ENCODE measurements at regions not wholly inside any gene's neighbourhood (a gene's known extent, or its start where the extent isn't known, plus 50 kb on each side); places are given as distances from the start of the nearest gene placed in this dataset.

- H3K4me1 ChIP-seq (ENCODE audit: insufficient read depth): peaks cover 18% of the 10 kb centered on the region
- H3K4me3 ChIP-seq: no peak overlapping the region
- Mint-ChIP-seq H3K27me3 (ENCODE audit: insufficient read depth, low read depth, poor library complexity) (peaks cover 2% of the 10 kb centered on the region), H3K36me3 (ENCODE audit: low read depth) (peaks cover 55% of the 10 kb centered on the region), H3K9me3 (peaks cover 54% of the 10 kb centered on the region), H3K4me1 (peaks cover 22% of the 10 kb centered on the region), H3K27ac (no peak overlapping the region), H3K4me3 (no peak overlapping the region)
- H3K9me2 ChIP-seq (ENCODE audit: insufficient read depth): peaks cover 13% of the 10 kb centered on the region
- no peaks in the 10 kb centered on the region for H3K79me2 ChIP-seq (replicated peaks; ENCODE audit: insufficient read depth)
- H3K27ac ChIP-seq (ENCODE audit: low read depth): no peak overlapping the region
- no peaks in the 10 kb centered on the region for H3K27me3 ChIP-seq (ENCODE audit: insufficient read depth)
- H3K4me2 ChIP-seq: no peak overlapping the region
- TF ChIP-seq, protein P1, sequence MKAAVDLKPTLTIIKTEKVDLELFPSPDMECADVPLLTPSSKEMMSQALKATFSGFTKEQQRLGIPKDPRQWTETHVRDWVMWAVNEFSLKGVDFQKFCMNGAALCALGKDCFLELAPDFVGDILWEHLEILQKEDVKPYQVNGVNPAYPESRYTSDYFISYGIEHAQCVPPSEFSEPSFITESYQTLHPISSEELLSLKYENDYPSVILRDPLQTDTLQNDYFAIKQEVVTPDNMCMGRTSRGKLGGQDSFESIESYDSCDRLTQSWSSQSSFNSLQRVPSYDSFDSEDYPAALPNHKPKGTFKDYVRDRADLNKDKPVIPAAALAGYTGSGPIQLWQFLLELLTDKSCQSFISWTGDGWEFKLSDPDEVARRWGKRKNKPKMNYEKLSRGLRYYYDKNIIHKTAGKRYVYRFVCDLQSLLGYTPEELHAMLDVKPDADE (IDR thresholded peaks at IDR 0.05): no peak
- no peak for TF ChIP-seq ZNF331 (CRISPR knock-in tag; IDR thresholded peaks at IDR 0.05; ENCODE audit: low read depth)
- no peak for TF ChIP-seq ZNF462 (CRISPR knock-in tag; IDR thresholded peaks at IDR 0.05)
- no peak for TF ChIP-seq JUNB (IDR thresholded peaks at IDR 0.05; ENCODE audit: unreplicated experiment)
- TF ChIP-seq ZNF114 (CRISPR knock-in tag; IDR thresholded peaks at IDR 0.05): no peak
- TF ChIP-seq, protein P2, sequence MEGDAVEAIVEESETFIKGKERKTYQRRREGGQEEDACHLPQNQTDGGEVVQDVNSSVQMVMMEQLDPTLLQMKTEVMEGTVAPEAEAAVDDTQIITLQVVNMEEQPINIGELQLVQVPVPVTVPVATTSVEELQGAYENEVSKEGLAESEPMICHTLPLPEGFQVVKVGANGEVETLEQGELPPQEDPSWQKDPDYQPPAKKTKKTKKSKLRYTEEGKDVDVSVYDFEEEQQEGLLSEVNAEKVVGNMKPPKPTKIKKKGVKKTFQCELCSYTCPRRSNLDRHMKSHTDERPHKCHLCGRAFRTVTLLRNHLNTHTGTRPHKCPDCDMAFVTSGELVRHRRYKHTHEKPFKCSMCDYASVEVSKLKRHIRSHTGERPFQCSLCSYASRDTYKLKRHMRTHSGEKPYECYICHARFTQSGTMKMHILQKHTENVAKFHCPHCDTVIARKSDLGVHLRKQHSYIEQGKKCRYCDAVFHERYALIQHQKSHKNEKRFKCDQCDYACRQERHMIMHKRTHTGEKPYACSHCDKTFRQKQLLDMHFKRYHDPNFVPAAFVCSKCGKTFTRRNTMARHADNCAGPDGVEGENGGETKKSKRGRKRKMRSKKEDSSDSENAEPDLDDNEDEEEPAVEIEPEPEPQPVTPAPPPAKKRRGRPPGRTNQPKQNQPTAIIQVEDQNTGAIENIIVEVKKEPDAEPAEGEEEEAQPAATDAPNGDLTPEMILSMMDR (conservative IDR thresholded peaks at IDR 0.05; ENCODE audit: low read depth in 2 of 2): no peak
- TF ChIP-seq STAT1 (IDR thresholded peaks at IDR 0.05; ENCODE audit: unreplicated experiment): no peak
- no peak for TF ChIP-seq CREB1 (CRISPR knock-in tag; IDR thresholded peaks at IDR 0.05; ENCODE audit: low read depth)
- no peak for TF ChIP-seq EZH2 (IDR thresholded peaks at IDR 0.05; ENCODE audit: low read depth, unreplicated experiment)
- ATAC-seq (no peak), DNase-seq (ENCODE audit: low spot score) (peak; percentile 38)
- H2AFZ ChIP-seq: 0 out of 2 replicates have a peak overlapping the region, but pooled peaks have one; percentile 1
- H3K36me3 ChIP-seq (ENCODE audit: insufficient read depth): no peaks in the 10 kb centered on the region; the same call in 1 of the 2 replicates
- no peaks in the 10 kb centered on the region for H4K20me1 ChIP-seq (replicated peaks; ENCODE audit: insufficient read depth)
- H3F3A ChIP-seq (replicated peaks; ENCODE audit: low read depth): 0 out of 2 replicates have a peak, but pooled peaks cover 9% of the 10 kb centered on the region
Observed at GRCh38 chr2:200161458-200161857, 145.0 kb upstream of the SPATS2L start.

Data from GM23338 (cell line).